Stimulated activated CD4-positive, alpha-beta T cell treated with anti-CD3 and anti-CD28 coated beads, Interleukin-4, amount 100 ng/mL, for 1 hour (primary cell): ENCODE measurements at regions not wholly inside any gene's neighbourhood (a gene's known extent, or its start where the extent isn't known, plus 50 kb on each side); places are given as distances from the start of the nearest gene placed in this dataset.

Experiments used
- DNase-seq: peaks from one replicate; pipeline ENCODE4 v3.0.0-alpha.2; 2020

DNA sequence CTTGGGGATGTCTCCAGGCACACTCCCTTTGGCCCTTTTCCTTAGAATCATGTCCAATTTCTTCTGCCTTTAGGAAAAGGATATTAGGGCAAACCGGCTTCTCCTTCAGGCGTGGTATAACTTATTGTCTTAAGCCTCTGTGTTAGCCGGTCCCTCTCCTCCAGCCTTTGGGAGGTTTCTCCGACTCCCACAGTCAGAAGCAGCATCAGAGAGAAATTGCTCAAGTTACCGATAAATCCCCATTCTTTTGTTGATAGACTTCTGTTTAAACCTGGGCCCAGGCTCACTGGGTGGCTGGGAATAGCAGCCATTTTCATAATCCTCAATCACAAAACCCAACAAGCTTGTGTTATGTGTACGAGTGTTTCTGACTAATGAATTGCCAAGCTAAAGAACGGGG is 85.4 kb upstream of the KAZN start:
- DNase-seq = no peak

DNA sequence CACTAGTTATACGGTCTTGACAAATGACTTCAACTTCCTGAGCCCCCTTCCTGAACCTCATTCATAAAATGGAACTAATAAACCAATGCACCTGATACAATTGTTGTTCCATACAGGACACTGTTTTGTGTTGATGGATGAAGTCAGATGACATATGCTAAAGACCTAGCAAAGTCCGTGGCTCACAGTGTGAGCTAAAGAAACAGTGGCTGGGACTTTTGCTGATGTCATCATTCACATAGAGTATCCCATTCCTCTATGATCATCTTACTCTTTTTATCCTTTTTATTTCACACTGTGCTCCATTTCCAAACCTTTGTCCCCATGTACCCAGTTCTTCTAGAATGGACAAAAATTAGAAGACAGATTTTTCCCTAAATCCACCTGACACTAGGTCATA is 83.7 kb upstream of the KAZN start:
- DNase-seq = no peak

DNA sequence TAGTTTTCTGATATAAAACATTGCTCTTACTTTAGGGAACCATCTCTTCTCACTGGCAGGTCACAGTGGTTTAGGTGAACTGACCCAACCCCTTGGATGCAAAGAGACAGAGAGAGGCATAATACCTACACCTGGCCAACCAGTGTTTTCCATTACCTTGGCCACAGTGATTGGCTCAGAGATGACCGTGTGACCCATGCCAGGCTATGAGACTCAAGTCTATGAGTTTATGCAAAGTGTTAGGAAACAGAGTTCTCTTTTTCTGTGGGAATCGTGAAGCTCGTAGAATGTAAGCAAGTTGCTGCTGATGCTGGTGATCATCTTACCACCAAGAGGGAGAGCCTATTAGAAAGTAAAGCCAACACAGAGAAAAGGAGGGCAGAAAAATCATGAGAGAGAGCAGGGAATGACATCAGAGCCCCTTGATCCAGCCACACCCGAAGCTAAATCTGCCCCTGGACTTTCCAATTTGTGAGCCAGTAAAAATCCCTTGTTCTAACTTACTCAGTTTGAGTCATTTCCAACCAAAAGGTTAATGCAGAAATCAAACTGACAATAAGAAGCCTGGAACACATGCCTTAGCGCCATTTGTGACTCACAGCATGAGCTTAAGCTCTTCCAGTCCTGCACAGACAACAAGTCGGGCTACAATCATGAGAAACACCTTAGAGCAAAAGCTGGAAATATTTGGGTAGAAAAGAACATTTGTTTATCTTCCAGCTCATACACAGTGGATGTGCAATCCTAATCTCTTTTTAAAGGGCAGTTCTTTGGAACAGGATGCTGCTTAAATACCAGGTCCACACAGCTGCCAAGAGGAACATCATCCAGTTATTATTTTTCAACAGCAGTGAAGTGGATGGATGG is 81.3 kb upstream of the KAZN start:
- DNase-seq = no peak

DNA sequence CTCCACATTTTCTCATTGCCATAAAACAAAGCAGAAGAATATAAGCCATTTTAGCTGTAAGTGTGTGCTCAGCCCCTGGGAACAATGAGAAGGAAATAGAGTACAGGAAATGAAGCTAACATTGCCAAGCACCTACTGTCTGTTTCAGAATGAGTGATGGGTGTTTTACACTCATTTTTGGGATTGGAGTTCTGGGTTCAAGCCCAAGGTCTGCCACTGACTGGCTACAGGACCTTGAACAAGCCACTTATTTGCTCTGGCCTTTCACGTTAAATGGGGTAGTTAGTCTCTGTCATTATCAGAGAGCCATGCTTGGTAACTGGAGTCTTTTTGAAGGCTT is 80.7 kb upstream of the KAZN start:
- no peak for DNase-seq

DNA sequence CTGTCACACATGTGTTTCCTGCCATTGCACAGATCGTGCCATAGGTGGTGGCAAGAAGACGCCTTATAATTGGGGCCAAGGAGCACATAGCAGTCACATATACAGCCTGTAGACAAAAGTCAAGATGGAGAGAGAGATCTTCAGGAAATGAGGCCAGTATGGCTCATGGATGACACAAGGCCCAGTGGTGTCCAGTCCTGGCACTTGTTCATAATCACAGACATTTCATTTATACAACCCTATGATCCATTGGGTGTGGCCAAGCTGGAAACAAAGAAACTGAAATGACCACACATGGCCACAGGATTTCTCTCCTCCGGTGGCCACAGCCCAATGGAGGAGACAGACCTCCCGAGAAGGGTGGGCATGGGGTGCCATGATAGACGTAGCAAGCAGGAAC is 78.5 kb upstream of the KAZN start:
- DNase-seq = no peak

DNA sequence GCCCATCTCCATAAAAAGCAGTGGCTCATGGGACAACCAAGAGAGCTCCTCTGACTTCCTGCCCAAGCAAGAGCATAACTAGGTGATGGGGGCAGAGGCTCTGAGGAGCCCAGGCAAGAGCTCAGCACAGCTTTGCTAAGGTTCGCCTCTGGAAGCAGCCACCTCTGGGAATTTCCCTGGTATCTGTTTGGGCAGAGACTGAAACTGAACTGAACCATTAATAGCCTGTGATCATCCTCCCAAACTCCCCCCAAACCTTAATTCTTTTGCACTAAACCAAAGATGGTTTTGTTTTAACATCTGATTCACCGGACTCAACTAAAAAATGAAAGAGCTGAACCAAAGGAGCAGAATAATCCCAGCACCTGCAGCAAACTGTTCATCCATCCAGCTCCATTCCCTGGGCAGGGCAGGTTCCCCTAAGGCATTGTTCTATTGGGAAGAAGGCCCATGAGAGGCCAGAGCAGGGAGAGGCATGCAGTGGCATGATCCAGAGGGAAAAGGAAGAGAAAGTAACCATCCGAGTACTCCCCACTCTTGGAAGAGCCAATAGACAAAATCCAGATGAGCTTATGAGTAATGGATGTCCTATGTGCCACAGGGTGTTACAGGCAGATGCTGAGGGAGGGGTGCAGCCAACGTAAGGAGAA is 77.8 kb upstream of the KAZN start:
- DNase-seq = no peak

DNA sequence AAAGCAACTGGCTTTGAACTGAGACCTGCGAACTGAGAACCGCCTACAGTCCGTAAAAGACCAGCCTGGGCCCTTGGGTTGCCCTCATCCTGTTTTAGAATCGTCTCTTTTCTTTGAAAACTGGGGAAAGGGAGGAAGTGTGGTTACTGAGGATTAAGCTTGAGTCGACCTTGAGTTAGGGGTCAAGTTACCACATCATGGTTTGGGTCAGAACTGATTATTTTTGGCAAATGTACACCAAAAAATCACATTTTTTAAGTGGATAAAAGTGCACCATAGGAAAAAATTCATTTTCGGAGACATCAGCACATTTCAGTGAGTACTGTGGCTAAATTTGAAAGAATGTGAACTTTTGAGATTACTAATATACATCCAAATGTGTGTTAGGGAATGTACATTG is 76.9 kb upstream of the KAZN start:
- no peak for DNase-seq

DNA sequence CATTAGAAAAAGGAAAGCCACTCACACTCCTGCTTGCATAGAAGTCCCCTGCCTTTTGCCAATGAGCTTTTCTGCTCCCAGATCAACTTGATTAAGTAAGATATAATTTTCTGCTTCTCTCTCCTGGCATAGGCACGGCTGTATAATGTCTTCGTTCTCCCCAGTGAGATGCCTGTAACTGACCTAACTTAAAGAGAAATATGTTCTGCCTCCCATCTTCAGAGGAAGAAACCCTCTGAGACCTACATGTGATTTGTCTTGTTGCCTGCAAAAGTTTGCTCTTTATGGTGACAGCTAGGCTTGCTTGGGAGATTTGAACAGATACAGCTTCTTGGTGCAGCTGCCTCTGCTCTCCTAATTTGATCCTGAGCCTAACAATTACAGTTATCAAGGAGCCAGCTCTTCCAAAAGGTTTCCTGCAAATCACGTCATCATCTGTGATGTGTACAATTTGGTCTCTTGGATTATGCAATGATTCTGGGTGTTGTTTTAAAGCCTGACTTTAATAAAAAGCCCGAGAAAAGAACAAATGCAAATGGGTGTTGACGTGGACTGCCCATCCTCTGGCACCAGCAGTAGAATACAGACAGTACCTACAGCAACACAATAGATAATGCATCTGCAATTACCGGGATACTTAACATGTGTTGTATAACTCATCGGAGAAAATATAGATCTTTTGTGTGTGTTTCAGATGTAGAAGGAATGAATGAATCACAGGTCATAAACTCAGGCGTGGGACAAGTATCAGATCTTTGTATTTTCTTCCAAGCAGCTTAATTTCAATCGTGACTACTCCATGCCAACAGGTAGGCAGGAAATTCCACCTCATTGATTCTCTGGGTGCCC is 76.2 kb upstream of the KAZN start:
- no peak for DNase-seq

DNA sequence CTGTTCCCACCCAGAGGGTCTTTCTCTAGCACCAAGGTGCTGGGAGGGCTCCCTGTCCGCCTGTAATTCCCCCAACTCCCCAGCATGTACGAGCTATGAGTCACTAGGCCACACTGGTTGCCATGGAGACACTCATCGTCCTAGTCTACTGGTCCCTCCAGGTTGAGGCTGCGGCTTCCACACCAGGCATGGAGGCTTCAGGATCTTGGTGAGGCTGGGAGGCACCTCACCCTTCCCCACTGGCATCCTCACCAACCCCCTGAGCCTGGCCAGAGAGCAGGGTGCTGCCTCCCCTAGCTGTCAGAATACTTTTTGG is 75.6 kb upstream of the KAZN start:
- DNase-seq = no peak

DNA sequence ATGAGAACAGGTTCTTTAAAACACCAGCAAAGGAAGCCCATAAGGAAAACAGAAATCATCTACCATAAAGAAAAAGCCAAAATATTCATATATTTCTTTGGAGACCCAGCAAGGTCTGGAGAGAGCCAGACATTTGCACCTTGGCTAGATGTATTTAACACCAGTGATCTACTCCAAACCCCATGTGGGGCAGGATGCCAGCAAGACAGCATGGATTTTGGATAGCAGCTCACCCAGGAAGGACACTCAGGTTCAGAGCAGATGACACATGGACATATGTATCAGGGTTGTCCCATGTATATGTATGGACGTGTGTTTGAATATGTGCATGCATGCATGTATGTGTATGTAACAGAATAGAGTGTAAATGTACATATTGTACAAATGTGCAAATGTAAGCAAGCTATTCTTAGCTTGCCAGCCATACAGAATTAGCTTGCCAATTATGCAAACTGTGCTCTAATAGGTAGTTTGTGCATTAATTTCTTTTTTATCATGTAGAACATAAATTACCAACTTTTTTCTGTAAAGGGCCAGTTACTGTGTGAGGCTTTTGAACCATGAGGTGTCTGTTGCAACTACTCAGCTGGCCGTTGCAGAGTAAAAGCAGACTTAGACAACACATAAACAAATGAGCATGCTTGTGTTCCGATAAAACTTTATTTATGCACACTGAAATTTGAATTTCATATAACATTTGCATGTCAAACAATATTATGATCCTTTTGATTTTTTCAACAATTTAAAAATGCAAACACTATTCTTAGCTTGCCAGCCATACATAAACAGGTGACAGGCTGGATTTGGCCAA is 73.5 kb upstream of the KAZN start:
- no peak for DNase-seq

DNA sequence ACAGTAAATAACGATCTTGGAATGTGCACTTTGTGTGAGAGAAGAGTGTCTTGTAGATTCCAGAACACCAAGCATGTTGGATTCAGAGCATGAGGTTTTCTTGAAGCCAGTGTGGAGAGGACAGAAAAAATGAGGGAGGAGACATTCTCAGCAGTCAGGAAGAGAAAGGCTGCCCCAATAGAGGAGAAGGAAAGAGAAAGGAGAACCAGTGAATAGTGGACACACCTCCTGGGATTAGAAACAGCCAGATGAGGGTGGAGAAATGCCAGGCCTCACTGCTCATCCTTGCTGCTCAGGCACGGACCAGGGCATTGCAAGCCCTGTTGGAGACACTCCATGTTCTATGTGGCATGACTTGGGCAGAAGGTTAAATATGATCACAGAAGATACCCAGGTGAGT is 69.0 kb upstream of the KAZN start:
- no peak for DNase-seq

DNA sequence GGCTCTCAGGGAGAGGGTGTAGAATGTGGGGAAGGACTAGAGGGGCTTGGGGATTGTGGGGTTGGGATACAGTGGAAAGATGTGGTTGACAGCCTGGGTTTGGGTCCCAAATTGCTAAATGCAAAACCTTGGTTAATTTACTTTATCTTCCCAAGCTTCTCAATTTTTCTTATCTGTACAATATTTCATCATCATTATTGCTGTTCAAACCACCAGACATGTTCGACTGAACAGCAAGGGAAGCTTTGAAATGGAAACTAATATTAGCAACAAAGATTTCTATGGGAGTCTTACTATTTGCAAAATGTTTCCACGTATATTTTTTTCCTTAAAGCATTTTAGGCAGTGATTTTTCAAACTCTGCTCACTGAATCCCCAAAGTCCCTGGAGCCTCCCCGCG is 67.0 kb upstream of the KAZN start:
- no peak for DNase-seq

DNA sequence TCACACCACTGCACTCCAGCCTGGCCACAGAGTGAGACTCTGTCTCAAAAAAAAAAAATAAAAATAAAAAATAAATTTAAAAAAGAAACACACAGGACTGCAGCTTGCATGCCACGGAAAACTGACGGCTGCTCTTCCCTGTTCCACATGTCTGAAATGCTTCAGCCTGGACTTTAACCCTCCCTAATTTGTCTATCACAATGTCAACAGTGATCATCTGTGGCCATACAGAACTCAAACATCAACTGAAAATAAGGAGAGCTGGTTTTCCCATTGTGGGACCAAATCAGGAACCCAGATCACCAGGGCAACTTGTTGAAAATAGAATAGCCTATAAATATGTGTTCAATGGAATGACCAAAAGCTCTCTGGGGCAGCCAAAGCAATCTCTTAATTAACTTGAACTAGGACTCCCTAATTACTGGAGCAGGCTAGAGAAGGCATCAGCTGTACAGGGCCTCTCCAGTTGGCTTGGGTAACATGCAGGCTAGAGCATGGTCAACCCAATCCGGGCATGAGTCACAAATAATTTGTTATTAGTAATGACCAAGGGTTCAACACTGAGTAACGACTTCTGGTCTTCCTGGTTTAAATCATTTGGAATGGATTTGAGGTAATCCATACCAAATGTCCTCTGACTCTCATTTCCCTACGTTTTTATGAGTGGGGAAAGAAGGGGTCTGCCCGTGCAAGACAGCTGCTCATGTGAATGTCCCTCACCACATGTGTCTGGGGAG is 62.7 kb upstream of the KAZN start:
- no peak for DNase-seq

DNA sequence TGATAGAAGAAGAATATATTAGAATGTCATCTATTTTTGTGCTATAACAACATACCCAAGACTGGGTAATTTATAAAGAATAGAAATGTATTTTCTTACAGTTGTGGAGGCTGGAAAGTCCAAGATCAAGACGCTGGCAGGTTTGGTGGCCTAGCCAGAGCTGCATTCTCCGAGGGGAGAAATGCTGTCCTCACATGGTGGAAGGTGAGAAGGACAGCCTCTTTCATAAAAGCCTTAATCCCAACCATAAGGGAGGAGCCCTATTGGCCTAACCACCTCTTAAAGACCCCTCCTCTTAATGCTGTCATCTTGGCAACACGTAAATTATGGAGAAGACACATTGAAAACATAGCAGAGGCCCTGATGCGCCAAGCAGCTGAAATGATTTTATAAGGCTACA is 60.1 kb upstream of the KAZN start:
- DNase-seq = no peak

DNA sequence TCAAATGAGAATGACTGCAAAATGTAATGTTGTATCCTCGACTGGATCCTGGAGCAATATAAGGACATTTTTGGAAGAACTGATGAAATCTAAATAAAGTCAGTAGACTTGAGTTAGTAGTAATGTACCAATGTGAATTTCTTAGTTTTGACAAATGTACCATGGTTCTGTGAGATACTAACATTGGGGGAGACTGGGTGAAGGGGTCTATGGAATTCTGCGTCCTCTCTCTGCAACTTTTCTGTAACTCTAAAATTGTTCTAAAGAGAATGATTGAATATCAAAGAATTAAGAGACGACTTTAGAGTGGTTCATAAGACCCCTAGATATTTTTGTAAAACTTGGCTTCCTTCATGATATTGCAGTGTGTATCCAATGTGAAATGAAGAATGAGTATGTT is 59.2 kb upstream of the KAZN start:
- DNase-seq = no peak

DNA sequence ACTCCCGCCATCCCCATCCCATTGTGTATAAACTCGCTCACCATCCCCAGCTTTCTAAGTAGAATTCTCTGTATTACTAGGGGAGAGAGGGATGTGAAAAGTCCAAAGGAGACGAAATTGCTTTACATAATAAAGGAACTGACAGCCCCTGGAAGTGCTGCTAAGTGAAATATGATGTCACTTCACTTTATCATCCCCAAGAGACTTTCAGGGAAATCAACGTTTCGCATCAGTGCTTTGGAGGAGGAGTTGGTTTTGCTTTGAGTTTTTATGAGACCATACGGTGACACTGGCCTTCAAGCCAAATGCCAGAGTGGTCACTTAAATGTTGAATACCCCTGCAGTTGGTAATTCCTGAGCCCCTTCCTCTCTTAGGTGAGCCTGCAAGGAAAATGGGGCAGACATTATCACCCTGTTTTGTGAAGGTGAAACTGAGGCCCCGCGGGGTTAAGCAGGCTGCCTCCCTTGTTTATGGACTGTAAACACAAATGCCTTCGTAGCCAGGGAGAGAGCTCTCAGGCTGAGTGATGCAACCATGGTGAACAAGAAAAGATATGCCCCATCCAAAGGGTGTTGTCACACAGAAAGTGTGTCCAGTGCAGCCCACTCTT is 58.4 kb upstream of the KAZN start:
- DNase-seq = no peak

DNA sequence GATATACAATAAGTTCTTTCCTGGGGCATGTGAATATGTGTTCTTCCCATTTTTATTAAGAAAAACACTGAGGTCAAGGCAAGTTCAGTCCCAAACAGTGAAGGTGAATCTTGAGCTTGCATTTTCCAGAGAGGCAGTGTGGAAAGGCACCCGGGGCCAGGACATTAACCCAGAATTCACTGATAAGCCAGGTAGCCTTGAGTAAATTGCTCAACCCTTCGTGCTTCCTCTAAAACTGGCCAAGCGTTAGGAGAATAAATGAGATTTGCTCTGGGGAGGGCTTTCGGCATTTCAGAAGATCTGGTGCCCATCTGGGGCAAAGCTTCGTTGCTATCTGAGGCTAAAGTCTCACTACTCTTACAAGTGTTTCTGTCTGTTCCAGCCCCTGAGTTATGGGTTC is 57.1 kb upstream of the KAZN start:
- DNase-seq = no peak

DNA sequence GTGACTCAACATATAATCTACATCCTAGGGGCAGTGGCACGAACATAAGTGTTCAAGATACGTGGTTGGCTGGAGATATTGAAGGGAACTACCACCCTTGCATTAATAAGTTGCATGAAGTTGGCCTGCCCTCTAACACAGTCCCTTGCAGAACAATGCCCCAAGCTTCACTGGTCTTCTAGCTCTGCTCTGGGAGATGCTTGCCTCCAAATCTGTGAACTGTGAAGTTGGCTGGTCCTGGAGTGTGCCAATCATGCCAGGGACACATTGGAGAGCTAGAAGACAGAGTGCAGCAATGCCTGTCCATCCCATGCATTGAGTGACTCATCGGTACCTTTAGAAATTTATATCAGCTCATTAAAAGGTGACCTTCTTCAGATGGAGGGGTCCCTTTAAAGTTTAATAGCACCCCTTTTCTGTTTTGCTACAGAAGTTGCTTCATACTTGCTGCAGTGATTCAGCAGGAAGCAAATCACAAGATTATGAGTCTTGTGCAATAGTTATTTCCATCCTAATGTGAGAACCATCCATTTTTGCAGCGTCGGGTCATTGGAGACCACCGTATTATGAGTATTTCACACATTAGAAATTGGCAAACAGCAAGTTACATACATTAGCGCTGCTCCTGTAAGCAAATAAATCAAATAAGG is 55.2 kb upstream of the KAZN start:
- no peak for DNase-seq

DNA sequence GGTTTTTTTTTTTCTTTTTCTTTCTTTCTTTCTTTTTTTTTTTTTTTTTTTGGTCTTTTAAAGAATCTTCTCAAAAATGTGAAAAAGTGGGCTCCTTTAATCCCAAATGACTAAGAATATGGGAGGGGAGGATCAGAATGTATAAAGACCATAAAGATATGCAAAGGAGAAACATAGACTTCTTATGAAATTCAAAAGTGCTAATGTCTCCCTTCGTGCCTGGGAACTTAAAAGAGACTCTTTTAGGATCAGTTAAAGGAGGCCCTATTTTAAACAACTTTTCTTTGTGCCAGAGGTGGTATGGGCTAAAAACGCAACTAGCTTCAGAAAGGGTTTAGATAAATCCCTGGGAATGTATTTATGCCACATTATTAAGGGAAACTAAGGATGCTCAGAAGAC is 54.2 kb upstream of the KAZN start:
- DNase-seq = no peak

DNA sequence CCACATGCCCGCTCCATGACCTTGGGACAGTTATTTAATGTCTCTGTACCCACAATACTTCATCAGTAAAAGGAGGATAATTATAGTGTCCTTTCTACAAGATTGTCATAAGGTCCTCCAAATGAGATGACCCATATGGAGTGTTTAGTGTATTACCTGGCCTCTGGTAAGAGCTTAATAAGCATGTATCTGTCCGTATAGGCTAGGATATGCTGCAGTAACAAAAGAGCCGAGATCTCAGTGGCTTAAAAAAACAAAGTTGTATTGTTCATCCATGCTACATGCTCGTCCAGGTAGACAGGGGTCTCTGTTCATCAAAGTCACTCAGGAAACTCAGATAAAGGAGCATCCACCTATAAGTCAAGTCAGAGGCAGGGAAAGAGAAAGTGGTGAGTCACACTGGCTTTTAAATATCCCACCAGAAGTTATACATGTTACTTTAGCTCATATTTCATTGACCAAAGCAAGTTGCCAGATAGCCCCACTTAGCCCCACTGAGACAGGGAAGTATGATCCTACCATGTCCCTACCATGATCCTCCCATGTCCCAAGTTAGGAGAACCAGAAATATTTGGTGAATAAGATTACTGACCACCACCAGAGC is 53.0 kb upstream of the KAZN start:
- no peak for DNase-seq

DNA sequence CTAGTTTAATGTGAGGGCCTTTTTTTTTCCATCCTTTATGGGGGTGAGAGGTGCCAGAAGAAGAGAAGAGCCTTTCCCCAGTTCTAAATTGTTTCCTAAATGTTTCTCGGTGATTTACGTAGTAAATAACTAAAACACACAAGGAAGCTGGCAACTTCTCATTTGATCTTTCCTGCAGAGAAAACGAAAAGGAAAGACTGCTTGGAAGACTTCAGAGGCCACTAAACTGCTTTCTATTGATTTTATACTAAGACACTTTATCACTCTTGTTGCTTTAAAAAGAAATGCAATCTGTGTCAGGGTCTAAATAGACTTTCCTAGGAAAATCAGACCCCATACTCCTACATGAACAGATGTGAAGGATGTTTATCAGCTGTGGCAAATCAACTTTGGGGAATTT is 52.1 kb upstream of the KAZN start:
- no peak for DNase-seq
